Gastrocnemius medialis (tissue), 4 donors: ENCODE measurements at regions not wholly inside any gene's neighbourhood (a gene's known extent, or its start where the extent isn't known, plus 50 kb on each side); places are given as distances from the start of the nearest gene placed in this dataset.

ENCODE experiments used
- ATAC-seq, 2 donors: fragments of 150-250 bp; one replicate each; pipeline ENCODE4 v1.9.1; 2016
- DNase-seq, 2 donors: peaks; one replicate each; pipeline ENCODE4 v3.0.0-alpha.2; 2019
- H3K27ac ChIP-seq, 4 donors: fragments of 200-600 bp; sonication (generic); 1 replicate in 1 of 4; 2 replicates in 3 of 4; pipeline ENCODE4 v1.5.1; 2016 to 2018; ENCODE audit warnings: mild to moderate bottlenecking in 2 of 4, moderate library complexity in 1 of 4
- H3K27me3 ChIP-seq, 3 donors: fragments of 200-600 bp; sonication (generic) in 2 of 3; 1 replicate in 1 of 3; 2 replicates in 2 of 3; pipeline versions ENCODE4 v1.5.1 to v1.6.0; 2016 to 2019; ENCODE audit warnings: mild to moderate bottlenecking in 1 of 3, moderate library complexity in 1 of 3
- H3K36me3 ChIP-seq, 2 donors: fragments of 200-600 bp; sonication (generic) in 1 of 2; one replicate each; pipeline ENCODE4 v1.5.1; 2017 to 2018
- H3K4me1 ChIP-seq, 2 donors: fragments of 200-600 bp; sonication (generic) in 1 of 2; one replicate each; pipeline ENCODE4 v1.5.1; 2016 to 2017; ENCODE audit warnings: mild to moderate bottlenecking in 2 of 2
- H3K4me3 ChIP-seq, 4 donors: fragments of 200-600 bp; sonication (generic) in 3 of 4; 1 replicate in 1 of 4; 2 replicates in 3 of 4; pipeline ENCODE4 v1.5.1; 2016 to 2019; ENCODE audit warnings: mild to moderate bottlenecking in 2 of 4
- H3K9me3 ChIP-seq, 3 donors: fragments of 200-600 bp; sonication (generic) in 2 of 3; 1 replicate in 1 of 3; 2 replicates in 2 of 3; pipeline ENCODE4 v1.5.1; 2016 to 2019
- POLR2A ChIP-seq, 2 donors: fragments of 450-650 bp; IDR thresholded peaks; one replicate each; pipeline ENCODE4 v1.6.1; 2017; ENCODE audit warnings: antibody characterized with exemption in 2 of 2, mild to moderate bottlenecking in 2 of 2, moderate library complexity in 2 of 2
- in situ Hi-C, 4 donors: fragments of 200-750 bp; cut with MboI; loops; one replicate each; pipeline versions ENCODE4 v1.15.0 to v1.8.0; 2017; ENCODE audit warnings: low sequenced_read_pairs in 4 of 4
- intact Hi-C: fragments of 100-400 bp; cut with DNase I; formaldehyde crosslinking; loops from one replicate; pipeline ENCODE4 v1.15.1; 2023; ENCODE audit warnings: low total_unique reads
- TF ChIP-seq, protein P1 (sequence below), 5 experiments: fragments of 450-650 bp in 3 of 5; fragments of 200-600 bp in 2 of 5; sonication (generic) in 2 of 5; IDR thresholded peaks in 4 of 5; conservative IDR thresholded peaks in 1 of 5; 1 replicate in 4 of 5; 2 replicates in 1 of 5; pipeline ENCODE4 v1.5.1; 2016 to 2019; ENCODE audit warnings: antibody characterized with exemption in 5 of 5, mild to moderate bottlenecking in 3 of 5, moderate library complexity in 3 of 5

DNA sequence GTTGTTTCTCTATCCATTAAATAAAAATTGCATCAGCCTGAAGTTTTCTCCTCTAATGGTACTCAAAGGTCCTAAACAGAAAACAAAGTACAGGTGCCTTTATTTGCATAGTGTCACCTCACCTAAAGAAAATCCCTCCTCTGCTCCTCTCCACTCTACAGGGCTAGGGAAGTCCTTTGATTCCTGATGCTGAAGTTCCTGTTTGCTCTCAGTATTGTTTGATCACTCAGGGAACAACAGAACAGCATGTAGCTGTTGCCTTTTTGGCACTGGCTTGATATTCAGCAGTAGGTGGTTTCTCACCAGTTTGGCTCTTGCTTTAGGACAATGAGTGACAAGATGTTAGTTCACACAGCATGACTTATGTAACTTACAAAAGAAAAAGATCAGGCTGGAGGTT, 156.2 kb upstream of the SLC7A11 start:
- Histone ChIP-seq H3K36me3 (no peaks in the 10 kb centered on the region), H3K27ac (no peak overlapping the region), H3K27me3 (no peaks in the 10 kb centered on the region), H3K9me3 (no peaks in the 10 kb centered on the region), H3K4me1 (no peaks in the 10 kb centered on the region), H3K4me3 (no peak overlapping the region)
- DNase-seq = no peak
- no peak for ATAC-seq
- TF ChIP-seq POLR2A (IDR thresholded peaks at IDR 0.05) = no peak
- TF ChIP-seq, protein P1, sequence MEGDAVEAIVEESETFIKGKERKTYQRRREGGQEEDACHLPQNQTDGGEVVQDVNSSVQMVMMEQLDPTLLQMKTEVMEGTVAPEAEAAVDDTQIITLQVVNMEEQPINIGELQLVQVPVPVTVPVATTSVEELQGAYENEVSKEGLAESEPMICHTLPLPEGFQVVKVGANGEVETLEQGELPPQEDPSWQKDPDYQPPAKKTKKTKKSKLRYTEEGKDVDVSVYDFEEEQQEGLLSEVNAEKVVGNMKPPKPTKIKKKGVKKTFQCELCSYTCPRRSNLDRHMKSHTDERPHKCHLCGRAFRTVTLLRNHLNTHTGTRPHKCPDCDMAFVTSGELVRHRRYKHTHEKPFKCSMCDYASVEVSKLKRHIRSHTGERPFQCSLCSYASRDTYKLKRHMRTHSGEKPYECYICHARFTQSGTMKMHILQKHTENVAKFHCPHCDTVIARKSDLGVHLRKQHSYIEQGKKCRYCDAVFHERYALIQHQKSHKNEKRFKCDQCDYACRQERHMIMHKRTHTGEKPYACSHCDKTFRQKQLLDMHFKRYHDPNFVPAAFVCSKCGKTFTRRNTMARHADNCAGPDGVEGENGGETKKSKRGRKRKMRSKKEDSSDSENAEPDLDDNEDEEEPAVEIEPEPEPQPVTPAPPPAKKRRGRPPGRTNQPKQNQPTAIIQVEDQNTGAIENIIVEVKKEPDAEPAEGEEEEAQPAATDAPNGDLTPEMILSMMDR (IDR thresholded peaks at IDR 0.05 in 4 of 5, conservative IDR thresholded peaks at IDR 0.05 in 1 of 5) = no peak
- in situ Hi-C loops = no loop called here
- intact Hi-C loops = no loop called here

DNA sequence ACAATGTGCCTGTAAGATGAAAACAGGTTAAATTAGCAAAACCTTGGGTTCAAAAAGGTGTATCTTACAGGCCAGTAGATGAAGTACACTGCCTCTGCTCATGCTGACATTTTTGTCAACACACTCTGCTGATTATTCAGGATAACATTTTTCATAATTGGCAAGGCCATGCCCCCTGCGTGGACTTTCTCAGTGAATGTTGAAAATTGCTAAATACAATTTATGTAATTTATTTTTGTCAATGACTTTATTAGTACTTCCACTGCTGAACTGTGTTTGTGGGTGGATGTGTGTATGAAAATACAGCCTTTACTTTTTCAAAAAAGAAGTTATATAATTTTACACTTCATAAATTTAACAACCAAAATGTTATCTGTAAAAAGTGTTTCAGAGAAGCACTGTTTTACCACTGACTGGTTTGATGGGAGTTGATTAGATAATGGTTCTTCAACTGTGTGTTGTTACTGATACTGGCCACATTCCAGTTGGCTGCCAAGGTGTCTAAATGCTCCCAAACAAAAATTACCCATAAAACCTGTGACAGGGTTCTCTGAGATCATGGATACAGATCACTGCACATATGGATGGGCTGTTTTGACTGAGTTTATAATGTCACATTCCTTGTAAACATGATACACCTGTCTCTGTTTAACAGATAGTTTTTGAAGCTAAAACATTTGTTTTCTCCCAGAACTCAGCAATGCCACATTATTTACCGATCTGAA, 151.9 kb upstream of the SLC7A11 start:
- DNase-seq (no peak), ATAC-seq (no peak)
- Histone ChIP-seq H3K9me3 (no peaks in the 10 kb centered on the region), H3K4me3 (no peak overlapping the region), H3K36me3 (no peaks in the 10 kb centered on the region), H3K27ac (no peak overlapping the region), H3K4me1 (no peaks in the 10 kb centered on the region), H3K27me3 (no peaks in the 10 kb centered on the region)
- no peak for TF ChIP-seq POLR2A (IDR thresholded peaks at IDR 0.05)
- TF ChIP-seq, protein P1 (IDR thresholded peaks at IDR 0.05 in 4 of 5, conservative IDR thresholded peaks at IDR 0.05 in 1 of 5) = no peak
- intact Hi-C loops (no loop called here), in situ Hi-C loops (no loop called here)

DNA sequence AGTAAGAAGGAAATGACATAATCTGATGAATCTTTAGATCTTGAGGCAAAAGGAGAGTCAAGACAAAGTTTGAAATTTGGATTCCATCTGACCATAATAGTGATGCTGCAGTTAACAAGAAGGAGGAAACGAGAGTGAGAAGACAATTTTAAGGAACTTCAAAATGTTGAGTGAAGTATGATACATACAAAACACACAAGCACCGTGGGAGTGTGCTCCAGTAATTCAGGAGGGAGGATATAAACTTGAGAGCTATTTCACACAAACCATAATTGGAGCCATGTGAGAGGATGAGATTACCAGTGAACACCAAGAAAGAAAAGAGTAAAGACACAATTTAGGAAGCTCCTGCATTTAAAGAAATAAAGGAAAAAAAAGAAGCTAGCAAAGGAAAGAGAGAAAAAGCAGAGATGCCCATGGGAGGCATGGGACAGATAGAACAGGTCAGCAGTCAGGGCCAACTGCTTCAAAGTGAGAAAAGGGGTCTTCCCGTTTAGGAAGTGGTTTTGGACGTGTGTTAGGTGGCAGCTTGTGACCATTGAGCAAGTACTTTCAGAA, 150.7 kb upstream of the SLC7A11 start:
- TF ChIP-seq, protein P1 (IDR thresholded peaks at IDR 0.05 in 4 of 5, conservative IDR thresholded peaks at IDR 0.05 in 1 of 5) = no peak
- no peak for TF ChIP-seq POLR2A (IDR thresholded peaks at IDR 0.05)
- Histone ChIP-seq H3K27ac (no peak overlapping the region), H3K36me3 (no peaks in the 10 kb centered on the region), H3K4me1 (no peaks in the 10 kb centered on the region), H3K27me3 (no peaks in the 10 kb centered on the region), H3K4me3 (no peak overlapping the region), H3K9me3 (no peaks in the 10 kb centered on the region)
- intact Hi-C loops (no loop called here), in situ Hi-C loops (no loop called here)
- DNase-seq (no peak), ATAC-seq (no peak)

DNA sequence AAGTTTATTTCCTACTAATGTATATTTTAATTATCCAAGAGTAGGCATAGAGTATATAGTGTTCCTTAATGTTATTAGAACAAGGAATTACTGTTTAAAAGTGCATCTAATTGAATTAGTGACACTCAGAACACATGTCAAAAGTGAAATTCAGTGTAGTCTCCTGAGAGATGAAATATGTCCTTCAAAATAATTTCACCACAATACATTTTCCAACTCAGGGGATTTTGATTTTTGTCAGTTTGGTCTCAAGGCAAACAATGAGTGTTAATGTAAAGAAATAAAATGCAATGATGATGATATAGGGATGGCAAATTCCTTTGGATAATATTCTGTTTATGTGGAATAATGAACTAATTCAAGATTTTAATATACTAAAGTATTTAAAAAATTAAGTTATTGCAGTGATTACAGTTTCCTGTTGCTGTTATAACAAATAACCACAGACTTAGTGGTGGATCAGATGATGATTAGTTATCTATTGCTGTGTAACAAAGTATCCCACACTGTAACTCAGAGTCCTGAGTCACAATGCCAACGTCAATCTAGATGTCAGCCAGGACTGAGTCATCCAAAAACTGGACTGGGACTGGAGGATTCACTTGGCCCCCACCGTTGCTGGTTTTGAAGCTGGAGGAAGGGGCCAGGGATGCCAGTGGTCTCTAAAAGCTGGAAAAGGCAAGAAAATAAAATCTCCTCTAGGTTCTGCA, 148.0 kb upstream of the SLC7A11 start:
- intact Hi-C loops (no loop called here), in situ Hi-C loops (no loop called here)
- Histone ChIP-seq H3K27me3 (no peaks in the 10 kb centered on the region), H3K9me3 (no peaks in the 10 kb centered on the region), H3K27ac (no peak overlapping the region), H3K4me1 (no peaks in the 10 kb centered on the region), H3K36me3 (no peaks in the 10 kb centered on the region), H3K4me3 (no peak overlapping the region)
- no peak for DNase-seq
- TF ChIP-seq, protein P1 (IDR thresholded peaks at IDR 0.05 in 4 of 5, conservative IDR thresholded peaks at IDR 0.05 in 1 of 5) = no peak
- TF ChIP-seq POLR2A (IDR thresholded peaks at IDR 0.05) = no peak
- no peak for ATAC-seq
